Glutamatergic neuron (in vitro differentiated cells): ENCODE measurements at regions not wholly inside any gene's neighbourhood (a gene's known extent, or its start where the extent isn't known, plus 50 kb on each side); places are given as distances from the start of the nearest gene placed in this dataset.
A peak's percentile ranks its signal among the peaks of the same experiment; 100 is the strongest.
"Not testable (repeated sequence)": the region's sequence is repeated elsewhere in the genome, so short reads cannot be mapped to it uniquely, and the experiment has no call there.

Source experiments
- DNase-seq: peaks from one replicate; pipeline ENCODE4 v3.0.0; 2022
- H3K27ac Mint-ChIP-seq: one replicate; pipeline ENCODE4 v1.8.0; 2020; ENCODE audit warnings: mild to moderate bottlenecking, mixed read lengths, inconsistent platforms; ENCODE audit not compliant: unreplicated experiment
- H3K27me3 Mint-ChIP-seq: one replicate; pipeline ENCODE4 v1.8.0; 2020; ENCODE audit warnings: mild to moderate bottlenecking, moderate library complexity, mixed read lengths, inconsistent platforms; ENCODE audit not compliant: unreplicated experiment
- H3K36me3 Mint-ChIP-seq: one replicate; pipeline ENCODE4 v1.8.0; 2020; ENCODE audit warnings: mild to moderate bottlenecking, mixed read lengths, inconsistent platforms; ENCODE audit not compliant: unreplicated experiment
- H3K4me1 Mint-ChIP-seq: one replicate; pipeline ENCODE4 v1.8.0; 2020; ENCODE audit warnings: mild to moderate bottlenecking, low read depth, mixed read lengths, inconsistent platforms; ENCODE audit not compliant: unreplicated experiment
- H3K4me3 Mint-ChIP-seq: one replicate; pipeline ENCODE4 v1.8.0; 2020; ENCODE audit warnings: mild to moderate bottlenecking, mixed read lengths, inconsistent platforms; ENCODE audit not compliant: unreplicated experiment
- H3K9me3 Mint-ChIP-seq: one replicate; pipeline ENCODE4 v1.8.0; 2020; ENCODE audit warnings: mild to moderate bottlenecking, moderate library complexity, mixed read lengths, inconsistent platforms; ENCODE audit not compliant: unreplicated experiment
- CTCF ChIP-seq: fragments of 200-600 bp; sonication (generic); IDR thresholded peaks from one replicate; pipeline ENCODE4 v1.5.0; 2021; ENCODE audit not compliant: partially characterized antibody, unreplicated experiment

DNA sequence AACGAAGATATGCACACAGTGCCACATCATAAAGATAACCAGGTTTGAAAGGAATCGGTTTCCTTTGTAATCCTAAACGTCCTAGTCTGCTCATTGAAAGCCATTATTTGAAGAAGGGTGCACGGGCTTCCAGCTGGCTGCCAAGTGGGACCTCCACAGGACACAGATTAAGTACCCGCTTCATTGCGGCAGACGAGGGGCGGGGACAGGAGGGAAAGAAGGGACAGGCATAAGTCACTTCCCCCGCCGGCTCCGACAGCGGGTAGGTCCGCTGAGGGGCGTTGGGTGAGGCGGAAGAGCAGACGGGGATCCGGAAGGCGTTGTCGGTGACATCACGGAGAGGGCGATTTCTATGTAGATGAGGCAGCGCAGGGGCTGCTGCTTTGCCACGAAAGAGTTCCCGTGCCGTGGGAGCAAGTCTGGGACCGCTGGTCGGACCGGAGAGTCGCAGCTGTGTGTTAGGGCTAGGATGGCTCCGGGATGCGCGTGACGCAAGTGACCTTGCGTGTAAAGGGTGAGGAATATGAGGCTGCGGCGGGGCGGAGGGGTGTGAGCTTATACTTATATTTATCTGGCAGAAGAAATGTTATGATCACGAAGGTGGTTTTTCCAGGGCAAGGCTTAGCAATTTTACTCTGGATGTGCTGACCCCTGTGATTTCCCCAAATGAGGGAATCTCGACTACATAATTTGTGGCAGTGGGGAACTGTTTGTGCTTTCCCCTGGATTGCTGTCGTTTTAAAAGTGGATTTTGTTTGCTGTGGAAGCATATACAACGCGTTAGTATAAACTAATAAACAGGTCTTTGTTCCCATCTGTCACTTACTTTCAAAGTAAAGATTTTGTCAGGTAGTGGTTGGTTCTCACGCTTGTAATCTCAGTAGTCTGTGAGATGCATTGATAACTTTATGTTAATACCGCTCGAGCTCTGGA is 80.7 kb downstream of the PPIAL4G start:
- not testable (repeated sequence) for H3K9me3 Mint-ChIP-seq, H3K27me3 Mint-ChIP-seq, H3K36me3 Mint-ChIP-seq, H3K4me1 Mint-ChIP-seq
- Mint-ChIP-seq H3K27ac (peak overlapping the region; percentile 100), H3K4me3 (peak overlapping the region; percentile 100)
- DNase-seq, result peak; percentile 88

DNA sequence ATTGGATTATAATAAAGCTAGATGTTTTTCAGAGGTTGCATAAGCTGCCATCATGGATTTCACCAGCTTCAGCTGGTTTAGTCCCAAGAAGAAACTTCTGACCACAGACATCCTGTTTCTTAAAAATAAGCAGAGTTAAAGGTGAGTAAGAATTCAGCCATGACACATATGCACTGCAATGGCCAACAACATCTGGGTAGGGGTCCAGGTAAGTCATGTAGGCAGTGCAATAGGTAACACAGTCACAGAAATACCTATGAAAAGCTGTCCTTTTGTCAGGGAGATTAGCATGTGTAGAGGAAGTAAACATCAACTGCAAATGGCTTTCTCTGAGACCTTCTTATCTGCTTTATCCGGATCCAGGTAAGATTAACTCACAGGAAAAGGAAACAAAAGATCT is 85.6 kb downstream of the PPIAL4G start:
- H3K27me3 Mint-ChIP-seq, H3K4me1 Mint-ChIP-seq, DNase-seq, H3K36me3 Mint-ChIP-seq, H3K4me3 Mint-ChIP-seq, H3K27ac Mint-ChIP-seq, H3K9me3 Mint-ChIP-seq: not testable (repeated sequence)

DNA sequence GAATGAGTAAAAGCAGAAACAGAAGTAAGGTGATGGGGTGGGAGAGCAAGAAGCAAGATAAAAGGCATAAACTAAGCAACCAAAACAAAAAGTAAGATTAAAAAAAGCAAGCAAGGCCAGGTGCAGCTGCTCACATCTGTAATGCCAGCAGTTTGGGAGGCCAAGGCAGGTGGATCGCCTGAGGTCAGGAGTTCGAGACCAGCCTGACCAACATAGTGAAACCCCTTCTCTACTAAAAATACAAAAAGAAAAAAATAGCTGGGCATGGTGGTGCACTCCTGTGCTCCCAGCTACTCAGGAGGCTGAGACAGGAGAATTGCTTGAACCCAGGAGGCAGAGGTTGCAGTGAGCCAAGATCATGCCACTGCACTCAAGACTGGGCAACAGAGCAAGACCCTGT is 90.6 kb downstream of the PPIAL4G start:
- H3K9me3 Mint-ChIP-seq, H3K27ac Mint-ChIP-seq, H3K36me3 Mint-ChIP-seq, H3K4me1 Mint-ChIP-seq, DNase-seq, H3K4me3 Mint-ChIP-seq: not testable (repeated sequence)
- peaks cover 14% of the 10 kb centered on the region for H3K27me3 Mint-ChIP-seq

GRCh38 chr1:148391323-148391722 is 91.8 kb downstream of the PPIAL4G start:
- not testable (repeated sequence) for H3K9me3 Mint-ChIP-seq, H3K36me3 Mint-ChIP-seq, DNase-seq, H3K4me1 Mint-ChIP-seq, H3K4me3 Mint-ChIP-seq, H3K27ac Mint-ChIP-seq
- peaks cover 14% of the 10 kb centered on the region for H3K27me3 Mint-ChIP-seq

GRCh38 chr1:148389027-148389339 is 94.1 kb downstream of the PPIAL4G start:
- peaks cover 4% of the 10 kb centered on the region for H3K4me1 Mint-ChIP-seq
- peak overlapping the region; percentile 99 for H3K27ac Mint-ChIP-seq
- H3K9me3 Mint-ChIP-seq, result peaks cover 9% of the 10 kb centered on the region

GRCh38 chr1:148388260-148389026 is 94.7 kb downstream of the PPIAL4G start:
- peak; percentile 88 for DNase-seq
- H3K36me3 Mint-ChIP-seq, result no peaks in the 10 kb centered on the region
- peaks cover 9% of the 10 kb centered on the region for H3K9me3 Mint-ChIP-seq
- peak overlapping the region; percentile 92 for H3K4me3 Mint-ChIP-seq
- H3K27me3 Mint-ChIP-seq, result peaks cover 14% of the 10 kb centered on the region
- H3K4me1 Mint-ChIP-seq, result peaks cover 4% of the 10 kb centered on the region
- peak overlapping the region; percentile 99 for H3K27ac Mint-ChIP-seq
- TF ChIP-seq CTCF, result no peak

More at GRCh38 chr1:148389027-148389339, 94.1 kb downstream of the PPIAL4G start:
- no peak for TF ChIP-seq CTCF
- H3K4me3 Mint-ChIP-seq, result peak overlapping the region; percentile 92
- peaks cover 14% of the 10 kb centered on the region for H3K27me3 Mint-ChIP-seq
- no peak for DNase-seq
- H3K36me3 Mint-ChIP-seq, result no peaks in the 10 kb centered on the region

DNA sequence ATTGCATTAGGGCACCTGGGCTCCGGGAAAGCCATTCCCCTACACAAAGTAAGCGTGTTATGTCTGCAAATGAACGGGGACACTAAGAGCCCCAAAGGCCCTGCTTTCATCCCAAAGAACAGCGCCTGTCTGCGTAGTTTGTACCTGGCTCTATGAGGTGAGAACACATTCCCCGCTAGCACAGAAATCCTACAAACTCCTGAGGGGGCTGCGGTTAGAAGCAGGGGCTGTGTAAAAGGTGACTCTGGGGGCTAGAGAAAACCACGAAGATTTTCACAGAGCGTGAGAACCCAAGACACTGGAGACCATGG is 95.2 kb downstream of the PPIAL4G start:
- Mint-ChIP-seq H3K27me3 (peaks cover 14% of the 10 kb centered on the region), H3K4me3 (peak overlapping the region; percentile 92), H3K27ac (peak overlapping the region; percentile 99)
- H3K9me3 Mint-ChIP-seq, H3K4me1 Mint-ChIP-seq, H3K36me3 Mint-ChIP-seq, DNase-seq: not testable (repeated sequence)

- H3K36me3 Mint-ChIP-seq, H3K4me1 Mint-ChIP-seq, H3K9me3 Mint-ChIP-seq, DNase-seq: not testable (repeated sequence)
- Mint-ChIP-seq H3K27ac (peak overlapping the region; percentile 11), H3K4me3 (peak overlapping the region; percentile 40), H3K27me3 (peaks cover 14% of the 10 kb centered on the region)
These were observed 95.8 kb downstream of the PPIAL4G start for GRCh38 chr1:148387122-148387948.
